ENCODE measurements at regions not wholly inside any gene's neighbourhood (a gene's known extent, or its start where the extent isn't known, plus 50 kb on each side); places are given as distances from the start of the nearest gene placed in this dataset.

DNA sequence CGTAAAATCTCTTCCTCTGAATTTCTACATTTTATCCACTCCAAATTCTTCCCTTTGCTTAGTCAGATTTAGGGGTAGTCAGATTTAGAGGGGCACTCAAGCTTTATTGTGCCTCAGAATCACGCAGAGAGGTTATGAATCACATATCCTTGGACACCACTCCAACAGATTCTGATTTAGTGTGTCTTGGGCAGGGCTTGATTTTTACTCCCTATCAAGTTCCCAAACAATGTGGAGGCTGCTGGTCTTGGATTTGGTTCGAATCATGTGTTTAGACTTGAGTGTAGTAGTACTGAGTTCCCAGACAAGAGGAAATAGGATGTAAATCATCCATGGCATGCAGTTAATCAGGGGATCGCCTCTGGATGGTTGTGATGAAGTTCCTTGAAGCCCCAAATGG lies 298.1 kb upstream of the CLEC14A start:
- H3K4me3 ChIP-seq, result no peak overlapping the region
- WGBS, 2 donors, result 41 to 46% methylated on average over 4 of the region's 4 CpGs
- DNase-seq, result no peak
- no peaks in the 10 kb centered on the region for H3K4me1 ChIP-seq
- intact Hi-C loops (cut with DNase I), result no loop called here
- H3K9me3 ChIP-seq, result peaks cover 0 to under 1% (median 0%) of the 10 kb centered on the region in 3 donors
- no peaks in the 10 kb centered on the region for H3K27me3 ChIP-seq
- TF ChIP-seq, protein P1, sequence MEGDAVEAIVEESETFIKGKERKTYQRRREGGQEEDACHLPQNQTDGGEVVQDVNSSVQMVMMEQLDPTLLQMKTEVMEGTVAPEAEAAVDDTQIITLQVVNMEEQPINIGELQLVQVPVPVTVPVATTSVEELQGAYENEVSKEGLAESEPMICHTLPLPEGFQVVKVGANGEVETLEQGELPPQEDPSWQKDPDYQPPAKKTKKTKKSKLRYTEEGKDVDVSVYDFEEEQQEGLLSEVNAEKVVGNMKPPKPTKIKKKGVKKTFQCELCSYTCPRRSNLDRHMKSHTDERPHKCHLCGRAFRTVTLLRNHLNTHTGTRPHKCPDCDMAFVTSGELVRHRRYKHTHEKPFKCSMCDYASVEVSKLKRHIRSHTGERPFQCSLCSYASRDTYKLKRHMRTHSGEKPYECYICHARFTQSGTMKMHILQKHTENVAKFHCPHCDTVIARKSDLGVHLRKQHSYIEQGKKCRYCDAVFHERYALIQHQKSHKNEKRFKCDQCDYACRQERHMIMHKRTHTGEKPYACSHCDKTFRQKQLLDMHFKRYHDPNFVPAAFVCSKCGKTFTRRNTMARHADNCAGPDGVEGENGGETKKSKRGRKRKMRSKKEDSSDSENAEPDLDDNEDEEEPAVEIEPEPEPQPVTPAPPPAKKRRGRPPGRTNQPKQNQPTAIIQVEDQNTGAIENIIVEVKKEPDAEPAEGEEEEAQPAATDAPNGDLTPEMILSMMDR (IDR thresholded peaks at IDR 0.05), result no peak
- TF ChIP-seq POLR2A (IDR thresholded peaks at IDR 0.05), result no peak
- H3K36me3 ChIP-seq, result no peaks in the 10 kb centered on the region
- H3K27ac ChIP-seq, result no peak overlapping the region

DNA sequence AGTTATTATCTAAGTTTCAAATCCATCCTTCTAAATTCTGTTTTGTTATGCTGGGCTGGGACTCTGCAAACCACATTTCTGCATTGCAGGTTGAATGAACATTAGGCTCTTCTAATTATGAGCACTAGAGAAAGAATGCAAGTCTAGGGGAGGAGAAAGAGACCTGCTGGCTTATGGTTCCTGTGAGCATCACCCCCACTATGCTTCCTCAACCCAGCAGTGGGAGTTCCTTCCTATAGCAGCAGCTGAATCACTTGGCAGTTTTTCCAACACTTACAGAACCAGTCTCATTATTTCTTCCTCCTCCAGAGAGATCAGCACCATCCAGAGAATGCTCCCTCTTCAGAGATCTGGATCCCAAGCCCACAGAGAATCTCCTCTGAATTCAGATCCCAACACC lies 297.7 kb upstream of the CLEC14A start:
- no peak overlapping the region for H3K4me3 ChIP-seq
- no peaks in the 10 kb centered on the region for H3K9me3 ChIP-seq
- DNase-seq, result no peak
- no peaks in the 10 kb centered on the region for H3K36me3 ChIP-seq
- TF ChIP-seq POLR2A (IDR thresholded peaks at IDR 0.05), result no peak
- TF ChIP-seq, protein P1 (IDR thresholded peaks at IDR 0.05), result no peak
- no peaks in the 10 kb centered on the region for H3K4me1 ChIP-seq
- H3K27me3 ChIP-seq, result no peaks in the 10 kb centered on the region
- H3K27ac ChIP-seq, result no peak overlapping the region
- intact Hi-C loops (cut with DNase I), result no loop called here

DNA sequence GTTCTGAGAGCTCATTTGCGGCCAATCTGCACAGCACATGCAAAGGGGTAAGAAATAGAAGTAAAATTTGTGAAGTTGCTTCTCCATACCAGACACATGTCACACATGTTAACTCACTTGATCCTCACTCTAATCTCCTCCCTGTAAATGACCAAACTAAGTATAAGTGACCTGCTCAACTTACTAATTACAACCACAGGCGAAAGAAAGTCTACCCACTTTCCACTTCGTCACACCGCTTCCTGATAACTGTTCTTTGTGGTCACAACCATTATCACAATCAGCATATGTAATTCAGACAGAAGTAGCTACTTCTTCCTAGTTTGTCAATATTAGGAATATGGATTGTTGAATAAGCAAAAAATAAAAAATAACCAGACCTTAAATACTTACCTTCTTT lies 293.7 kb upstream of the CLEC14A start:
- Histone ChIP-seq H3K4me1 (no peaks in the 10 kb centered on the region), H3K27ac (no peak overlapping the region), H3K36me3 (no peaks in the 10 kb centered on the region), H3K9me3 (no peaks in the 10 kb centered on the region), H3K4me3 (no peak overlapping the region), H3K27me3 (no peaks in the 10 kb centered on the region)
- intact Hi-C loops (cut with DNase I), result no loop called here
- WGBS, 2 donors, result 69 to 89% methylated on average over 4 of the region's 4 CpGs
- TF ChIP-seq POLR2A (IDR thresholded peaks at IDR 0.05), result no peak
- TF ChIP-seq, protein P1 (IDR thresholded peaks at IDR 0.05), result no peak
- no peak for DNase-seq

DNA sequence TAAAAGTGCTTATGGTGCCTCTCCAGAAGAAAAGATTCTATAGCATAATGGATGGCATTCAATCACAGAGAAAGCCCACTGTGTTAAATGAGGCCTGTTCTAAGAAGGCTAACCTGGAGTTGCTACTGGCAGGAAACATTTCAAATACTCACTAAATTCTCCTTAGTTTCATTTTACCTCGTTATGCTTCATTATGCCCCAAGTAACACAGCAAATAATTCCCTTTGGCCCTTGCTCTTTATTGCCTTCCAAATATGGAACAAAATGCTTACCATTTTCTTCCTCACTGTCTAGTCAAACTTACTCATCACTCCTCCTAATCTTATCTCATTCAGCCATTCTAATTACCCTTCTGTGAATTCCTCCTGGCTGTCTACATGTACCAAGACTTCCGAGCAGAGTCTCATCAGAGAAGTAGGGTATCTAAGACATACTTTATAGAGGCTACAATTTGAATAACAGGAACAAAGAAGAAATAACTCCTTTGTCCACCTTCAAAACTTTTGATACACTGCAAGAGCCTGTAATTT lies 292.1 kb upstream of the CLEC14A start:
- intact Hi-C loops (cut with DNase I), result no loop called here
- DNase-seq, result no peak
- 48 to 54% methylated on average over 1 to 2 of the region's 2 CpGs for WGBS, 2 donors
- no peaks in the 10 kb centered on the region for H3K4me1 ChIP-seq
- no peaks in the 10 kb centered on the region for H3K9me3 ChIP-seq
- no peak for TF ChIP-seq POLR2A (IDR thresholded peaks at IDR 0.05)
- TF ChIP-seq, protein P1 (IDR thresholded peaks at IDR 0.05), result no peak
- no peak overlapping the region for H3K4me3 ChIP-seq
- no peaks in the 10 kb centered on the region for H3K27me3 ChIP-seq
- no peak overlapping the region for H3K27ac ChIP-seq
- H3K36me3 ChIP-seq, result no peaks in the 10 kb centered on the region

DNA sequence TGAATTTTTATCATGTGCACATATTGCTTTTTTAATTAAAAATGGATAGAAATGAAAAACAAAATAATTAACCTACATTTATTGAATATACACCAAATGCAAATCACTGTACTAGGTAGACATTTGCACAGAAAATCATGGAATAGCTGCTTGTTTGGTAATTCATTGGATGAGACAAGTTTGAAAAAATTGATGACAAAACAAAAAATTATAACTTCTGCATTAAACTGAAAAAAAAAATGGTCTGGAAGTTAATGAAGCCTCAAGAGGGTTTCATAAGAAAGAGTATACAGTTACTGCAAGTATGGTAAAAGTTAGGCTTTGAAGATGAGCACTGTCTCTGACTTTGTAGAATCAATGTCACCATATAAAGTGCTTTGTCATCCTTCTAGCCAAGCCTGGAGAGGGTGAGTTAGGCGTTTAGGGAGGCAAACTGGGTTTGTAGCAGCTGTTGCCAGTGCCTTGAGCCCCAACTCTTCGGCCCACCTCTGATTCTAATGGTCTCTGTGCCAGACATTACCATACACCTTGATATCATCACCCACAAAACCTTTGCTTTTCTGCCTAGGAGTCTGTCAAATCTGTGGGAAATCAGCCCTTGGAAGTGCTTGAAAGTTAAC lies 291.1 kb upstream of the CLEC14A start:
- Histone ChIP-seq H3K36me3 (no peaks in the 10 kb centered on the region), H3K4me3 (no peak overlapping the region), H3K4me1 (no peaks in the 10 kb centered on the region), H3K27me3 (no peaks in the 10 kb centered on the region), H3K27ac (no peak overlapping the region), H3K9me3 (no peaks in the 10 kb centered on the region)
- no peak for DNase-seq
- no peak for TF ChIP-seq POLR2A (IDR thresholded peaks at IDR 0.05)
- TF ChIP-seq, protein P1 (IDR thresholded peaks at IDR 0.05), result no peak
- intact Hi-C loops (cut with DNase I), result no loop called here
- WGBS, 2 donors, result 45% methylated on average over 2 of the region's 2 CpGs
